Neural cell (in vitro differentiated cells): ENCODE measurements at regions not wholly inside any gene's neighbourhood (a gene's known extent, or its start where the extent isn't known, plus 50 kb on each side); places are given as distances from the start of the nearest gene placed in this dataset.

Source experiments
- H2AFZ ChIP-seq: fragments of 200-600, 300-800 bp; sonication (generic), shearing (Covaris generic); 2 replicates; pipeline ENCODE4 v1.6.0; 2014; ENCODE audit warnings: low read depth, mild to moderate bottlenecking, antibody characterized with exemption, low read length, moderate library complexity
- H3F3A ChIP-seq: fragments of 200-600 bp; shearing (Covaris generic); 2 replicates; pipeline ENCODE4 v1.6.1; 2016; ENCODE audit warnings: mild to moderate bottlenecking, moderate library complexity, mixed read lengths, antibody characterized with exemption, low read length; ENCODE audit not compliant: insufficient read depth, poor library complexity, severe bottlenecking
- H3K27ac ChIP-seq: fragments of 200-600, 300-800 bp; sonication (generic), shearing (Covaris generic); 2 replicates; pipeline ENCODE4 v1.5.1; 2014; ENCODE audit warnings: mild to moderate bottlenecking, low read length, moderate library complexity
- H3K27me3 ChIP-seq: fragments of 300-800, 200-600 bp; sonication (generic), shearing (Covaris generic); 2 replicates; pipeline ENCODE4 v1.6.0; 2014; ENCODE audit warnings: mild to moderate bottlenecking, low read depth, low read length, moderate library complexity; ENCODE audit not compliant: insufficient read depth
- H3K36me3 ChIP-seq: fragments of 300-800, 200-600 bp; sonication (generic), shearing (Covaris generic); 2 replicates; pipeline ENCODE4 v1.5.1; 2014; ENCODE audit warnings: mild to moderate bottlenecking, antibody characterized with exemption, low read length, moderate library complexity; ENCODE audit not compliant: insufficient read depth
- H3K4me2 ChIP-seq: fragments of 300-800, 200-600 bp; sonication (generic), shearing (Covaris generic); 2 replicates; pipeline ENCODE4 v1.6.0; 2014; ENCODE audit warnings: mild to moderate bottlenecking, low read length
- H3K4me3 ChIP-seq: fragments of 300-800, 200-600 bp; sonication (generic), shearing (Covaris generic); 2 replicates; pipeline ENCODE4 v1.5.1; 2014; ENCODE audit warnings: mild to moderate bottlenecking, low read length, moderate library complexity
- H3K79me2 ChIP-seq: fragments of 200-600 bp; shearing (Covaris generic); replicated peaks from 2 replicates; pipeline ENCODE4 v1.6.0; 2014; ENCODE audit warnings: mild to moderate bottlenecking, low read length, moderate library complexity; ENCODE audit not compliant: insufficient read depth
- H3K9ac ChIP-seq: fragments of 300-800, 200-600 bp; sonication (generic), shearing (Covaris generic); 2 replicates; pipeline ENCODE4 v1.6.1; 2016; ENCODE audit warnings: mild to moderate bottlenecking, low read length, mixed read lengths
- H3K9me2 ChIP-seq: fragments of 200-600 bp; shearing (Covaris generic); 2 replicates; pipeline ENCODE4 v1.6.1; 2016; ENCODE audit warnings: mild to moderate bottlenecking, low read length, mixed read lengths; ENCODE audit not compliant: insufficient read depth
- H3K9me3 ChIP-seq: fragments of 200-600, 300-800 bp; sonication (generic), shearing (Covaris generic); 2 replicates; pipeline ENCODE4 v1.6.1; 2016; ENCODE audit warnings: mild to moderate bottlenecking, mixed run types, low read length, moderate library complexity, mixed read lengths
- H4K20me1 ChIP-seq: fragments of 200-600 bp; shearing (Covaris generic); 2 replicates; pipeline ENCODE4 v1.6.1; 2016; ENCODE audit warnings: mild to moderate bottlenecking, mixed run types; ENCODE audit not compliant: insufficient read depth
- EP300 ChIP-seq: fragments of 450-650 bp; conservative IDR thresholded peaks from 2 replicates; pipeline ENCODE4 v1.6.1; 2014; ENCODE audit warnings: antibody characterized with exemption, mild to moderate bottlenecking, moderate library complexity; ENCODE audit not compliant: poor library complexity, severe bottlenecking
- EZH2 ChIP-seq: fragments of 200-600, 300-800 bp; shearing (Covaris generic), sonication (generic); IDR thresholded peaks from 2 replicates; pipeline ENCODE4 v1.6.1; 2014; ENCODE audit warnings: antibody characterized with exemption, low read length, borderline replicate concordance, mild to moderate bottlenecking; ENCODE audit not compliant: insufficient read depth, poor library complexity, severe bottlenecking
- MXI1 ChIP-seq: fragments of 450-650 bp; conservative IDR thresholded peaks from 2 replicates; pipeline ENCODE4 v1.6.1; 2014; ENCODE audit warnings: antibody characterized with exemption, mild to moderate bottlenecking; ENCODE audit not compliant: poor library complexity, severe bottlenecking
- POLR2AphosphoS5 ChIP-seq: IDR thresholded peaks from 2 replicates; pipeline ENCODE4 v1.6.1; 2012
- RAD21 ChIP-seq: fragments of 450-650 bp; conservative IDR thresholded peaks from 2 replicates; pipeline ENCODE4 v1.6.1; 2014; ENCODE audit warnings: antibody characterized with exemption, mild to moderate bottlenecking, moderate library complexity
- SMC3 ChIP-seq: fragments of 450-650 bp; conservative IDR thresholded peaks from 2 replicates; pipeline ENCODE4 v1.6.1; 2014; ENCODE audit warnings: antibody characterized with exemption, mild to moderate bottlenecking, moderate library complexity; ENCODE audit not compliant: poor library complexity
- TAF1 ChIP-seq: IDR thresholded peaks from 2 replicates; pipeline ENCODE4 v1.6.1; 2012; ENCODE audit warnings: low read depth
- TF ChIP-seq, protein P1 (sequence below): IDR thresholded peaks from 2 replicates; pipeline ENCODE4 v1.6.1; 2012; ENCODE audit warnings: borderline replicate concordance
- TF ChIP-seq, protein P2 (sequence below): fragments of 450-650 bp; IDR thresholded peaks from 2 replicates; pipeline ENCODE4 v1.5.1; 2014; ENCODE audit warnings: antibody characterized with exemption, mild to moderate bottlenecking, moderate library complexity; ENCODE audit not compliant: poor library complexity, severe bottlenecking

DNA sequence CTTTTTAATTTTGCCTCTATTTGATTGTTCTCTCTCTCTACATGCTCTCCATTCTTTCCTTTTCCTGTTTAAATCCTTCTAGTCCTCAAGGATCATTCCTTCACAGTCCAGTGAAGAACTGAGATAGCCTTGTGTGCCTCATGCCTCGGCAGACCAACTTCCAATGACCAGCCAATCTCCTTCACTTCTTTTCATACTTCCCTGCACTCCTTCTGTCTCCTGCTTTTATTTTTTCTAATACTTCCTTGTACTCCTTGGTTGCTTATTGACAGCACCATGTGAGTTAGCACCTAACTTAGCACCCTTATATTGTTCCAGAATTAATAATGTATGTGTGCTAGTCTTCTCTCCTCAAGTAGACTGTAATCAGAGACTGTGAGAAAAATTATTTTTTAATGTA lies 246.8 kb downstream of the ADGRG6 start:
- H3K9ac ChIP-seq, result no peak overlapping the region
- no peak overlapping the region for H3K4me3 ChIP-seq
- H3K9me2 ChIP-seq, result no peaks in the 10 kb centered on the region
- TF ChIP-seq, protein P1, sequence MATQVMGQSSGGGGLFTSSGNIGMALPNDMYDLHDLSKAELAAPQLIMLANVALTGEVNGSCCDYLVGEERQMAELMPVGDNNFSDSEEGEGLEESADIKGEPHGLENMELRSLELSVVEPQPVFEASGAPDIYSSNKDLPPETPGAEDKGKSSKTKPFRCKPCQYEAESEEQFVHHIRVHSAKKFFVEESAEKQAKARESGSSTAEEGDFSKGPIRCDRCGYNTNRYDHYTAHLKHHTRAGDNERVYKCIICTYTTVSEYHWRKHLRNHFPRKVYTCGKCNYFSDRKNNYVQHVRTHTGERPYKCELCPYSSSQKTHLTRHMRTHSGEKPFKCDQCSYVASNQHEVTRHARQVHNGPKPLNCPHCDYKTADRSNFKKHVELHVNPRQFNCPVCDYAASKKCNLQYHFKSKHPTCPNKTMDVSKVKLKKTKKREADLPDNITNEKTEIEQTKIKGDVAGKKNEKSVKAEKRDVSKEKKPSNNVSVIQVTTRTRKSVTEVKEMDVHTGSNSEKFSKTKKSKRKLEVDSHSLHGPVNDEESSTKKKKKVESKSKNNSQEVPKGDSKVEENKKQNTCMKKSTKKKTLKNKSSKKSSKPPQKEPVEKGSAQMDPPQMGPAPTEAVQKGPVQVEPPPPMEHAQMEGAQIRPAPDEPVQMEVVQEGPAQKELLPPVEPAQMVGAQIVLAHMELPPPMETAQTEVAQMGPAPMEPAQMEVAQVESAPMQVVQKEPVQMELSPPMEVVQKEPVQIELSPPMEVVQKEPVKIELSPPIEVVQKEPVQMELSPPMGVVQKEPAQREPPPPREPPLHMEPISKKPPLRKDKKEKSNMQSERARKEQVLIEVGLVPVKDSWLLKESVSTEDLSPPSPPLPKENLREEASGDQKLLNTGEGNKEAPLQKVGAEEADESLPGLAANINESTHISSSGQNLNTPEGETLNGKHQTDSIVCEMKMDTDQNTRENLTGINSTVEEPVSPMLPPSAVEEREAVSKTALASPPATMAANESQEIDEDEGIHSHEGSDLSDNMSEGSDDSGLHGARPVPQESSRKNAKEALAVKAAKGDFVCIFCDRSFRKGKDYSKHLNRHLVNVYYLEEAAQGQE, result no peak
- TF ChIP-seq TAF1 (no peak), POLR2AphosphoS5 (no peak), SMC3 (no peak), RAD21 (no peak), EZH2 (no peak), EP300 (no peak), MXI1 (no peak)
- TF ChIP-seq, protein P2, sequence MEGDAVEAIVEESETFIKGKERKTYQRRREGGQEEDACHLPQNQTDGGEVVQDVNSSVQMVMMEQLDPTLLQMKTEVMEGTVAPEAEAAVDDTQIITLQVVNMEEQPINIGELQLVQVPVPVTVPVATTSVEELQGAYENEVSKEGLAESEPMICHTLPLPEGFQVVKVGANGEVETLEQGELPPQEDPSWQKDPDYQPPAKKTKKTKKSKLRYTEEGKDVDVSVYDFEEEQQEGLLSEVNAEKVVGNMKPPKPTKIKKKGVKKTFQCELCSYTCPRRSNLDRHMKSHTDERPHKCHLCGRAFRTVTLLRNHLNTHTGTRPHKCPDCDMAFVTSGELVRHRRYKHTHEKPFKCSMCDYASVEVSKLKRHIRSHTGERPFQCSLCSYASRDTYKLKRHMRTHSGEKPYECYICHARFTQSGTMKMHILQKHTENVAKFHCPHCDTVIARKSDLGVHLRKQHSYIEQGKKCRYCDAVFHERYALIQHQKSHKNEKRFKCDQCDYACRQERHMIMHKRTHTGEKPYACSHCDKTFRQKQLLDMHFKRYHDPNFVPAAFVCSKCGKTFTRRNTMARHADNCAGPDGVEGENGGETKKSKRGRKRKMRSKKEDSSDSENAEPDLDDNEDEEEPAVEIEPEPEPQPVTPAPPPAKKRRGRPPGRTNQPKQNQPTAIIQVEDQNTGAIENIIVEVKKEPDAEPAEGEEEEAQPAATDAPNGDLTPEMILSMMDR, result no peak
- H3K27ac ChIP-seq, result no peak overlapping the region
- H4K20me1 ChIP-seq, result no peaks in the 10 kb centered on the region
- H3K4me2 ChIP-seq, result no peak overlapping the region
- no peaks in the 10 kb centered on the region for H3K9me3 ChIP-seq
- no peaks in the 10 kb centered on the region for H3K36me3 ChIP-seq
- no peaks in the 10 kb centered on the region for H3K27me3 ChIP-seq
- H3F3A ChIP-seq, result no peaks in the 10 kb centered on the region
- no peak overlapping the region for H2AFZ ChIP-seq
- no peaks in the 10 kb centered on the region for H3K79me2 ChIP-seq

DNA sequence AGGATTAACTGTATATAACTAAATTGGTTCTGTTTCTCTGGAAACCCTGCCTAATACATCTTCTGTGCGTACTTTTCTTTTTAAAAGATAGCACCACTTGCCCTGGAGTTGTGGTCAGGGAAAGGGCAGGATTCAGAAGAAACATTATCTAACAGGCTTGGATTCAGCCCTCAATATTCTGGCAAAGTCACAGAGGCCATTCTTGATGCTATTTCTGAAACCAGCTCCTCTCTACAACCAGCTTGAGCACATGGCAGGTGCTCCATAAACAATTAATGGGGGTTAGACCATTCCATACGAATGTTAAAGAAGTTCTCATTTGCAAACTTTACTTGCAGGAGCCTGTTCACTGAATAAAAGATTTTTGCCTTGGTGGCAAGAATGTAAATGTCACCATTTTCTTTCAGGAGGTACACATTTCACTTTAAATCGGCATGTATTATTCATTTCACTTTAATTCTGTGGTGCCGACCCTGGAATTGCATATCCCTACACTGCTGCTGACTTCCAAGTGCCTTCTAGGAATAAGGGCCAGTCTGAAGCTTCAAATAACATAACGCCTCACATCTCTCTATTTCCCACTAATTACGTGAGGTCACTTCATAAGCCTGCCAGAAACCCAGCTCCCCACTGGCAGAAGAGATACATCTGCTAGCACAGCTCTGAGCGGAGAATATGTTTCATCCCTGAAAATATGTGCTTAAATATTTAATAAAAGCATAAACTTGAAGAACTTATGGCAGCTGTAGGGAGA lies 248.7 kb downstream of the ADGRG6 start:
- no peaks in the 10 kb centered on the region for H3K9me3 ChIP-seq
- TF ChIP-seq POLR2AphosphoS5 (no peak), SMC3 (no peak), RAD21 (no peak), EZH2 (no peak)
- TF ChIP-seq, protein P1, result no peak

More for the DNA sequence above, 248.7 kb downstream of the ADGRG6 start:
- Histone ChIP-seq H3K79me2 (no peaks in the 10 kb centered on the region), H3K36me3 (no peaks in the 10 kb centered on the region), H3K27me3 (no peaks in the 10 kb centered on the region), H4K20me1 (no peaks in the 10 kb centered on the region), H3K9me2 (no peaks in the 10 kb centered on the region), H3K27ac (no peak overlapping the region), H2AFZ (no peak overlapping the region), H3K4me2 (no peak overlapping the region), H3K9ac (no peak overlapping the region), H3F3A (no peaks in the 10 kb centered on the region), H3K4me3 (no peak overlapping the region)
